HG02870 (cell line): ENCODE measurements at regions not wholly inside any gene's neighbourhood (a gene's known extent, or its start where the extent isn't known, plus 50 kb on each side); places are given as distances from the start of the nearest gene placed in this dataset.
A peak's percentile ranks its signal among the peaks of the same experiment; 100 is the strongest.

Experiments used
- ATAC-seq: cut with Tn5 transposase; IDR thresholded peaks from one replicate; pipeline ENCODE4 v1.9.1; 2021; ENCODE audit warnings: mild to moderate bottlenecking, moderate library complexity; ENCODE audit not compliant: unreplicated experiment

DNA sequence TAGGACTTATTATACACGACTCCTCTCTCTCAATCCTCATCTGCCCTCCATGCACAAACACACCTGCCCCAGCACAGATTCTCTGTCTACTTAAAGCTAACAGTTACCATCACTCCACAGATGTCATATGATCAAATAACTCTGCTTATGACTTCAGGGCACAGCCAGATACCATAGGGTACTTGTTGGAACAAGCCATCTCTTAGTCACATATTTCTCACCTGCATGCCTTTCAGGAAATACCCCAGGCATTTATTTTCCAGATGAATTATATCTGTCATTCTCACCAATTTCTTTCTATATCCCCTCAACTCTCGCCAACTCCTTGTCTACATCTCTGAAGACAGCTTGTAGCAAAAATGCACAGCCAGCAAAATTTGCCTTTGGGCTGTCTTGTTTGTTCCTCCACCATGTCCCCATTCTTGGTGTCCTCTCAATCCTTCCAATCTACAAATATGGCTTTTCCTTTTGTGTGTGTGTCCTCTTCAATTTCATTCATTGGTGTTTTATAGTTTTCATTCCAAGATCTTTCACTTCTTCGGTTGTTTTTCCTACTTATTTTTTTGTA lies 353.9 kb upstream of the CAMK1G start:
- ATAC-seq, result no peak

GRCh38 chr1:209230314-209230713 lies 353.2 kb upstream of the CAMK1G start:
- no peak for ATAC-seq

DNA sequence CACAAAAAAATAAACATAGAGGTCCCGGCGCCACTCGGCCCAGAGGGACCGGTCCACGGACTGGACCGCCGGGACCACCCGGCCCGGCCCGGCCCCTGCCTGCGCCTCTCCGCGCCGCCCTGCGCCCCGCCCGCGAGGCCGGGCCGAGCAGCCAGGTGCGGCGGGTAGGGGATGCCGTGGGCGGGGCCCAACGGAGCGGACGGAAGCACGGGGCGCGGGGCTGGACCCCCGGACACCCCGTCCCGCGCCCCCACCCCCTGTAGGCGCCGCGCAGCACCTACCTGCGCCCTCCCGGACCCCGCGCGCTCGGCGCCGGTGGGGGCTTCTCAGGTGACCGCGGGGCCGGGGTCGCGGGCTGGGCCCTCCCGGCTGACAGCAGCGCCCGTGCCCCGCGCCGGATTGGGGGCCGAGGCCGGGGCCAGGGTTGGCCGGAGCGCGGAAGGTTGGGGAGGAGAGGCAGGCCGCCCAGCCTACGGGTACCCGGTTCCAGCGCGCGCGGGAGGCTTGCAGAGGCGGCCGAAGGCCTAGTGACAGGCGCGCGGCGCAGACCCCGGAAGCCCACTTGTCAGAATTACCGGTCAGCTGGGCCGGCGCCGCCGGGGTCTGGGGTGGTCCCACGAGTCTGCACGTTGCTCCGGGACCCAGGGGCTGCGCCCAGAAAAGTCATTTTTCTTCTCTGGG lies 351.9 kb upstream of the CAMK1G start:
- ATAC-seq, result no peak

DNA sequence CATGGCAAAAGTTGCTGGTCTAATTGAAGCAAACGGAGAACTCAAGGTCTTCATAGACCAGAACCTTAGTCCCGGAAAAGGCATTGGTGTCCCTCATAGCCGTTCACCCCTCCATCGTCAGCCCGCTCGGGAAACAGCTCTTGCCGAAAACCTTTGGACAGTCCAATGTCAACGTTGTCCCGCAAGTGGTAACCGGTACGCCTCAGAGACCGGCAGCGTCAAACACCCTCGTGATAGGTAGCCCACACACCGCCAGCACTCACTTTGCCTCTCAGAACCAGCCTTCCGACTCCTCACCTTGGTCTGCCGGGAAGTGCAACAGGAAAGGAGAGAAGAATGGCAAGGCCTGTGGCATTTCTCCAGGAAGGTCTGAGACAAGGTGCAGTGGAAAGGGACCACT lies 351.3 kb upstream of the CAMK1G start:
- ATAC-seq, result no peak

- ATAC-seq, result no peak
Measured at GRCh38 chr1:209232759-209233158, 350.8 kb upstream of the CAMK1G start.

DNA sequence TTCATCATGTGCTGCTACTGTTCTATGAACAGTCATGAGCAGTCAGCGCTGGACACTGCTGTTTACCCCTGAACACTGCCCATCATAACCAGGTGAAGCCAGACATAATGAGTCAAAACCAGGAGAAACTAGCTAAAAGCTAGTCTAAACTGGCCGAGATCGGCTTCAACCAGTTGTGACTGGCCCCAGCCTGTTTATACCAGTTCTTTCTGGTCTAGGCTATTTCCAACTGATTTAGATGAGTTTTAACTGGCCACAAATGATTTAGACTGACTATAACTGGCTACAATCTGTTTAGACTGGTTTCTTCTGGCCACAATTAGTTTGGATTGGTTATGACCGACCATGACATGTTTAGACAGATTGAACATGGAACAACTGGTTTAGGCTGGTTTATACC lies 348.3 kb upstream of the CAMK1G start:
- ATAC-seq, result no peak

GRCh38 chr1:209238356-209238755 lies 345.2 kb upstream of the CAMK1G start:
- ATAC-seq, result no peak

- no peak for ATAC-seq
Measured at GRCh38 chr1:209240351-209240750, 343.2 kb upstream of the CAMK1G start.

GRCh38 chr1:209241487-209241886 lies 342.0 kb upstream of the CAMK1G start:
- no peak for ATAC-seq

DNA sequence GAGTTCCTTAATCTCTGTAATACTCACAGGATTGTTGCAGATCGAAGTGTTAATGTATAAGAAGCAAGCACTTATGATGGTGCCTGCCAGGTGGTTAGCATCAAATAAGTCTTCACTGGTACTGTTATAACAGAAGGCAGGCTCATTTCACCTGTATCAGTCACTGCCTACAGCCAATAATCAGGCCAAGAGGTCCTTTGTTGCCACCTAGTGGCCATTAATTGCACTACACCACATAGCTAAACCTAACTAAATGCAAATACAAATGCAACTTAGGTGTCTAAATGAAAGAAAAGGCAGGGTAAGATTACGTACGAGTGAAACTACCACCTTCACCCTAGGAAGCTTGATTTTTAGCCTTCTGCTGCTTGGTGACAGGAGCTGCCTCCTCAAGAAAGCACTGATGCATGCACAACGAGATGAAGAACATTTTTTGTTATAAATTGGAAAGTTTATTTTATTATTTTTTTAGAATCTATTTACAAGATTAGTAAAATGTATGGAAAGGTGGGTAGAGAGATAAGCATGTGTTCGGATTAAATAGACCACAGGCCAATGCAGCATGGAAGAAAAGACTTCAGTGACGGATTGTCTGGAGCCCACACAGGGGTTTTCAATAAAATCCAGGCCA lies 334.8 kb upstream of the CAMK1G start:
- peak; percentile 74 for ATAC-seq

DNA sequence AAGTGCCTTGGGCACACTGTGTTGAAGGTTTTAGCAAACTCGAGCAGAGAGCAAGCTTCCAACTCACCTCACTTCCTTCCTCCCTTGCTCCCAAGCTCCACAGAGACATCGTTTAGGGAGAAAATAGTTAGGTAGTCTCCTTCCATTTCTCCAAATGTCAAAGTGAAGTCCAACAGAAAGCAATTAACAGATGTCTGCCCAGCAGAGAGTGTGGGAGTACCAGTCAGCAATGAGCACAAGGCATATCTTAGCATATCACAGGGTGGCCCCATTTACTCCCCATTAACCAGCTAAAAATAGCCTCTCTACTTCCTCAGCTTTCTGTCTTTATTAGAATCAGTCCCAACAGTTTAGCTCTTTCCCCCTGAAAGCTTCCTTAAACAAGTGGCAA lies 334.2 kb upstream of the CAMK1G start:
- ATAC-seq, result no peak

DNA sequence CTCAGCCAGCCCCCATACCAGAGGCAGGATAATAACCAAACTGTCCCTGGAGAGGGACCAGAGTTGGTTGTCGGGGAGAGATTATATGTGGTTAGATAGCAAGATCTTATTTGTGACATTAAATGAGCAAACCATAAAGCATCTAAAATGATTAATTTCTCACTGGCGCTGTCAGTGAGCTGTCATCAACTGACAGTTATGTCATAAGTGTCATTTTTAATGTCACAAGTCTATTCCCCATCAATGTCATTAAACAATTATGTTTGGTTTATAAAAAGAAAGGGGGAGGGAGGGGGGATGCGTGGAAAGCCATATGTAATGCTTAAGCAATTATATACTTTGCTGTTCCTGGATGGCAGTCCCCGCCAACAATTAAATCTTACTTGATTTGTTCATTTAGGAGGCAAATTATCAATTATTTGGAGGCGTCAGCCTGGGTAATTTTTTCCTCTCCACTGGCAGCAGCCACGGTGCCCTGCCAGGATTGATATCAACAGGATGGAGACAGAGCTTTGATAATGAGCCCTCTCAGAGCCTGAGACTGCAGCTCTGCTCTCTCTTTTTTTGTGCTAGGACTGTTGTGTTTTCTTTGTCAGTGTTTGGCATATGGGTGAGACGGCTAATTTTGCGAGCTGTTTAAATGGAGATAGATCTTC lies 333.6 kb upstream of the CAMK1G start:
- no peak for ATAC-seq

GRCh38 chr1:209250861-209251636 lies 332.5 kb upstream of the CAMK1G start:
- ATAC-seq, result no peak

GRCh38 chr1:209256766-209257350 lies 326.7 kb upstream of the CAMK1G start:
- ATAC-seq, result no peak

DNA sequence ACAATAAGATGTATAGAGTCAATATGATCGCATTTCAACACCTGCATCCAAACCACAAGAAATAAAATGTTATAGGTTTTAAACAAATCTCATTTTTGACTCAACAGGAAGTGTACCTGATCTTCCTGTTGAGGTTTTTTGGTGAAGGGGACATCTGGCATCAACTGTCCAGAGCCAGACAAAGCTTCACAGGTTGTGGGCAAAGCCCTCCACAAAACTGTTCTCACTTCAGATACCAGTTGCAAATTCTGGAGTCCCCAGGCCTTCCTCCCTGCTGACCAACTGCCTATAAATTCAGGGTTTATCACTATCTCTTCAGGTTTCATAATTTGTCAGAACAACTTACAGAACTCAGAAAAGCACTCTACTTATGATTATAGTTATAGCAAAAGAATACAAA lies 326.1 kb upstream of the CAMK1G start:
- ATAC-seq, result no peak

DNA sequence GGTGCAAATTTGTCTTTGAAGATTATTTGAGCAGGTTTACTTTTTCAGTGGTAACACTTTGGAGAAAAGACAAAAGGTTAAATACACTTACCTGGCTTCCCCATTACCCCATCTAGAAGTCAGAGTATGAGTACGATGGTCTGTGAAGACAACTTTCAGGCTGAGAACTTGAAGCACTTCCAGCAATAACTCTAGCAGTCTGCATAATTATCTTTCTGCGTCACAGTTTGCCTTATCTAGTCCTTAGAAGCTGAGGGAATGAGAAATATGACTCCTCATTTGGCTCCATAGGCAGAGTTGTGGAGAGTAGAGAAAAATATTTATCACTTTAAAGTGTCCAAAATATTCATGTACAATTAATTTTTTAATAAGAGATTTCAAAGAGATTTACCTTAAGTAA lies 323.4 kb upstream of the CAMK1G start:
- ATAC-seq, result no peak

- ATAC-seq, result no peak
Measured at GRCh38 chr1:209262631-209263030, 320.9 kb upstream of the CAMK1G start.

GRCh38 chr1:209265301-209265700 lies 318.2 kb upstream of the CAMK1G start:
- no peak for ATAC-seq

DNA sequence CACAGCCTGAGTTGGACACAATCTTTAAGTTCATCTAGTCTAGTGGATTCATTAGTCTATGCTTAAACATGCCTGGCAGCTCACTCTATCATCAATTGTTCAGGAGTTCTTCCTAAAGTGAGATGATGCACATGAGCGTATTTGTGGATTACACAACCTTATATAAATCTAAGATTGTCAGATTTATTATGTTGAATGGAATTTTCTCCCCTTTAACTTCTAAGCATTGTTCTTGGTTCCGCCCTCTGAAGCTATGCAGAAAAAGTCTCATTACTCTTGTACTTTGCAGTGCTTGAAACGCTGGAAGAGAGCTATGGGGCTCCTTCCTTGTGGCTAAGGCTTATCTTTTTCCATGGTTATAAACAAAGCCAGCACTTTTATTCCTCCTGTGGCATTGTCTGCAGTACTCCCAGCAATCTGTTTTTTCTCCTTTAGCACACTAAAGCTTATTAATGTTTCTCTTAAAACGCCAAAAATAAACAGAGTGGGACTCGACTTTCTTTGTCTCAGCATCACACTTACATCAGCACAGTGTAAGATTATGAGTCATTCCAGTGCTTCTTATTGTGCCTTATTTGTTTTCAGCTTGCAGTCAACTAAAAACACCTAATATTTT lies 316.8 kb upstream of the CAMK1G start:
- ATAC-seq, result no peak

- no peak for ATAC-seq
Measured at GRCh38 chr1:209267968-209268367, 315.5 kb upstream of the CAMK1G start.
